ENCODE measurements at regions not wholly inside any gene's neighbourhood (a gene's known extent, or its start where the extent isn't known, plus 50 kb on each side); places are given as distances from the start of the nearest gene placed in this dataset.
"Not testable (repeated sequence)": the region's sequence is repeated elsewhere in the genome, so short reads cannot be mapped to it uniquely, and the experiment has no call there.

GRCh38 chr9:39018107-39018506 is 269.9 kb downstream of the CNTNAP3 start:
- DNase-seq (ENCODE audit: low read depth); H3K4me3 ChIP-seq (ENCODE audit: low read depth, low read length): not testable (repeated sequence)

- H3K4me3 ChIP-seq (ENCODE audit: low read depth, low read length); DNase-seq (ENCODE audit: low read depth): not testable (repeated sequence)
Observed at GRCh38 chr9:39015178-39015577, 272.8 kb downstream of the CNTNAP3 start.

- DNase-seq (ENCODE audit: low read depth); H3K4me3 ChIP-seq (ENCODE audit: low read depth, low read length): not testable (repeated sequence)
Observed at GRCh38 chr9:39014805-39015123, 273.2 kb downstream of the CNTNAP3 start.

- not testable (repeated sequence) for H3K4me3 ChIP-seq (ENCODE audit: low read depth, low read length); DNase-seq (ENCODE audit: low read depth)
Observed at GRCh38 chr9:39014096-39014804, 273.7 kb downstream of the CNTNAP3 start.

GRCh38 chr9:39009743-39010142 is 278.2 kb downstream of the CNTNAP3 start:
- H3K4me3 ChIP-seq (ENCODE audit: low read depth, low read length); DNase-seq (ENCODE audit: low read depth): not testable (repeated sequence)

GRCh38 chr9:39009343-39009742 is 278.6 kb downstream of the CNTNAP3 start:
- not testable (repeated sequence) for H3K4me3 ChIP-seq (ENCODE audit: low read depth, low read length); DNase-seq (ENCODE audit: low read depth)

GRCh38 chr9:39008907-39009306 is 279.1 kb downstream of the CNTNAP3 start:
- not testable (repeated sequence) for H3K4me3 ChIP-seq (ENCODE audit: low read depth, low read length); DNase-seq (ENCODE audit: low read depth)

GRCh38 chr9:39005736-39006135 is 282.2 kb downstream of the CNTNAP3 start:
- H3K4me3 ChIP-seq (ENCODE audit: low read depth, low read length): not testable (repeated sequence)
- DNase-seq (ENCODE audit: low read depth): peak; percentile 38

- not testable (repeated sequence) for DNase-seq (ENCODE audit: low read depth); H3K4me3 ChIP-seq (ENCODE audit: low read depth, low read length)
Observed at GRCh38 chr9:39001085-39001593, 281.2 kb upstream of the FAM240B start.

- not testable (repeated sequence) for H3K4me3 ChIP-seq (ENCODE audit: low read depth, low read length); DNase-seq (ENCODE audit: low read depth)
Observed at GRCh38 chr9:38999277-38999676, 279.3 kb upstream of the FAM240B start.

GRCh38 chr9:38993690-38994089 is 273.8 kb upstream of the FAM240B start:
- DNase-seq (ENCODE audit: low read depth); H3K4me3 ChIP-seq (ENCODE audit: low read depth, low read length): not testable (repeated sequence)

- not testable (repeated sequence) for H3K4me3 ChIP-seq (ENCODE audit: low read depth, low read length); DNase-seq (ENCODE audit: low read depth)
Observed at GRCh38 chr9:38993156-38993555, 273.2 kb upstream of the FAM240B start.

- not testable (repeated sequence) for H3K4me3 ChIP-seq (ENCODE audit: low read depth, low read length); DNase-seq (ENCODE audit: low read depth)
Observed at GRCh38 chr9:38978734-38979133, 258.8 kb upstream of the FAM240B start.

GRCh38 chr9:38969480-38969879 is 249.5 kb upstream of the FAM240B start:
- not testable (repeated sequence) for DNase-seq (ENCODE audit: low read depth)

GRCh38 chr9:38968651-38969374 is 248.9 kb upstream of the FAM240B start:
- H3K4me3 ChIP-seq (ENCODE audit: low read depth, low read length); DNase-seq (ENCODE audit: low read depth): not testable (repeated sequence)

More at GRCh38 chr9:38969480-38969879, 249.5 kb upstream of the FAM240B start:
- not testable (repeated sequence) for H3K4me3 ChIP-seq (ENCODE audit: low read depth, low read length)

- DNase-seq (ENCODE audit: low read depth): not testable (repeated sequence)
Observed at GRCh38 chr9:38967866-38968265, 247.9 kb upstream of the FAM240B start.

GRCh38 chr9:38967285-38967684 is 247.4 kb upstream of the FAM240B start:
- H3K4me3 ChIP-seq (ENCODE audit: low read depth, low read length); DNase-seq (ENCODE audit: low read depth): not testable (repeated sequence)

More at GRCh38 chr9:38967866-38968265, 247.9 kb upstream of the FAM240B start:
- not testable (repeated sequence) for H3K4me3 ChIP-seq (ENCODE audit: low read depth, low read length)

GRCh38 chr9:38959812-38960211 is 239.9 kb upstream of the FAM240B start:
- H3K4me3 ChIP-seq (ENCODE audit: low read depth, low read length); DNase-seq (ENCODE audit: low read depth): not testable (repeated sequence)

GRCh38 chr9:38955837-38956236 is 235.9 kb upstream of the FAM240B start:
- not testable (repeated sequence) for H3K4me3 ChIP-seq (ENCODE audit: low read depth, low read length); DNase-seq (ENCODE audit: low read depth)

- not testable (repeated sequence) for DNase-seq (ENCODE audit: low read depth); H3K4me3 ChIP-seq (ENCODE audit: low read depth, low read length)
Observed at GRCh38 chr9:38952715-38953341, 232.9 kb upstream of the FAM240B start.
